ENCODE measurements at regions not wholly inside any gene's neighbourhood (a gene's known extent, or its start where the extent isn't known, plus 50 kb on each side); places are given as distances from the start of the nearest gene placed in this dataset.
A peak's percentile ranks its signal among the peaks of the same experiment; 100 is the strongest.

DNA sequence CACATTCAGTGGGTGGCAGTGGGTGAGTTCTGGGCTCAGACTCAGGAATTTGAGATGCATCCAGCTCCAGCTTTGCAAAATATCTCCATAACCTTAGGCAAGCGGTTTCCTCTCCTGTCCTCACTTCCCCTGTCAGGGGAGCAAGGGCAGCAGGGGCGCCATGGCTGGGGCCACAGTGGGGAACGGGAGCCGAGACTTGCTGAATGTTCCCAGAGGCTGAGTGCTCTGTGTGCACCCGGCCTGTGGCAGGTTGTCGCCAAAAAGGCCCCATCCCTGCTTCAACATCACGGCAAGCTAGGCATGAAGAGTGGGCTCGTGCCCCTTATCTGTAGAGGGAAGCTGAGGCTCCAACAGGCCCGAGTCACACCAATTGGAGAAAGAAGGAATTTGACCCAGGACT is 268.8 kb downstream of the NSG2 start:
- TF ChIP-seq, protein P1, sequence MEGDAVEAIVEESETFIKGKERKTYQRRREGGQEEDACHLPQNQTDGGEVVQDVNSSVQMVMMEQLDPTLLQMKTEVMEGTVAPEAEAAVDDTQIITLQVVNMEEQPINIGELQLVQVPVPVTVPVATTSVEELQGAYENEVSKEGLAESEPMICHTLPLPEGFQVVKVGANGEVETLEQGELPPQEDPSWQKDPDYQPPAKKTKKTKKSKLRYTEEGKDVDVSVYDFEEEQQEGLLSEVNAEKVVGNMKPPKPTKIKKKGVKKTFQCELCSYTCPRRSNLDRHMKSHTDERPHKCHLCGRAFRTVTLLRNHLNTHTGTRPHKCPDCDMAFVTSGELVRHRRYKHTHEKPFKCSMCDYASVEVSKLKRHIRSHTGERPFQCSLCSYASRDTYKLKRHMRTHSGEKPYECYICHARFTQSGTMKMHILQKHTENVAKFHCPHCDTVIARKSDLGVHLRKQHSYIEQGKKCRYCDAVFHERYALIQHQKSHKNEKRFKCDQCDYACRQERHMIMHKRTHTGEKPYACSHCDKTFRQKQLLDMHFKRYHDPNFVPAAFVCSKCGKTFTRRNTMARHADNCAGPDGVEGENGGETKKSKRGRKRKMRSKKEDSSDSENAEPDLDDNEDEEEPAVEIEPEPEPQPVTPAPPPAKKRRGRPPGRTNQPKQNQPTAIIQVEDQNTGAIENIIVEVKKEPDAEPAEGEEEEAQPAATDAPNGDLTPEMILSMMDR (IDR thresholded peaks at IDR 0.05; ENCODE audit: low read depth, low read length) = no peak
- no peak overlapping the region for H3K4me3 ChIP-seq (replicated peaks in 1 of 2; ENCODE audit: low read depth in 2 of 2, low read length in 2 of 2)
- DNase-seq (ENCODE audit: low read depth in 2 of 2) = no peak

DNA sequence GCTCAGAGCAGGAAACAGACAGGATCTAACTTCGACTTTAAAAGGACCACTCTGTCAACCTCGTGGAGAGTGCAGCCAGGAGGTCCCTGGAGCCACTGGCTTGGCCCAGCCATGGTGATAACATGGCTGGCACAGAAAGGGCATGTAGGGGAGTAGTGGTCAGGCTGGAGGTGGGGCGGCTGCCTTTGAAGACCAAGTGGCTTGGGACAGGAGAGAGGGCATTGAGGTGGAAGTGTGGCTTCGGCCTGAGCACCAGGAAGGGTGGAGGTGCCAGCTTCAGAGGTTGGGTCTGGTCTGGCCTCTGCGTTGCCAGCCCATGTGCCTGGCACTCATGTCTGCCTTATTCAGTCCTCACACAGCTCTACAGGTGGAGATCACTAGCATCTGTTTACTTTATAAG is 270.0 kb downstream of the NSG2 start:
- H3K4me3 ChIP-seq (replicated peaks in 1 of 2; ENCODE audit: low read depth in 2 of 2, low read length in 2 of 2) = no peak overlapping the region
- TF ChIP-seq, protein P1 (IDR thresholded peaks at IDR 0.05; ENCODE audit: low read depth, low read length) = no peak
- DNase-seq (ENCODE audit: low read depth in 2 of 2) = no peak

DNA sequence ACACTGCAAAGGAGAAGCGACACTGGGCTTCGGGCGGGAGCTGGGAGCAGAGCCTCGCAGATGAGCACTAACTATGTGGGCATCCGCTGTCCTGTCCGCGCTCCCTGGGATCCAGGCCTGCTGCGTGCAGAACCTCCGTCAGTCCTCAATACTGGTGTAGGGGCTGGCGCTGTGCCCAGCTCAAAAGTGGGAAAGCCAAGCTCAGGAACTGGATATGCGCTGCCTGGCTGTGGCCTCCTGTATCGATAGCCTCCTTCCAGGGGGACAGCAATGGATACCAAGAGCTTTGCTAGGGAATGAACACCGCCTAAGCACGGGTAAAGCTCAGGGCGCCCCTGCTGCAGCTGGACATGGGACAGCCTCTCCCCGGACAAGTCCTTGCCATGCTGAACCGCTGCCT is 270.4 kb downstream of the NSG2 start:
- no peak for DNase-seq (ENCODE audit: low read depth in 2 of 2)
- TF ChIP-seq, protein P1 (IDR thresholded peaks at IDR 0.05; ENCODE audit: low read depth, low read length) = no peak
- H3K4me3 ChIP-seq (replicated peaks in 1 of 2; ENCODE audit: low read depth in 2 of 2, low read length in 2 of 2) = no peak overlapping the region

DNA sequence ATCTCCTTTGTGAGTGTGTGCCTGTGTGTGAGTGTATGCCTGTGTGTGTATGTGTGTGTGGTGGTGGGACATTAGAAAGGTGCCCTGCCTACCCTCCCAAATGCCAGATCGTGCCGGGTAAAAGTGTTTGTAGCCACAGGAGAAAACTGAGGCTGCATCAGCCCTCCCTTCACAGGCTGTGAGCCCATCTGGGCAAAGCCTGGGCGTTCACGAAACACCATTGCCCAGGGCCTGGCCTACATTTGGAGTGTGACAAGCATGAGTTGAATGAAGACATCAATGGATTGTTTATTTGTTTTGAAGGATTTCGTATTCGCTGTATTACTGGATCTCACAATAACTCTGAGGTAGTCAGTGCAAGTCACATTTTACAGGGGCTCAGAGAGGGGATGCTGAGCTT is 270.8 kb downstream of the NSG2 start:
- TF ChIP-seq, protein P1 (IDR thresholded peaks at IDR 0.05; ENCODE audit: low read depth, low read length) = no peak
- no peak overlapping the region for H3K4me3 ChIP-seq (replicated peaks in 1 of 2; ENCODE audit: low read depth in 2 of 2, low read length in 2 of 2)
- DNase-seq (ENCODE audit: low read depth in 2 of 2) = no peak

DNA sequence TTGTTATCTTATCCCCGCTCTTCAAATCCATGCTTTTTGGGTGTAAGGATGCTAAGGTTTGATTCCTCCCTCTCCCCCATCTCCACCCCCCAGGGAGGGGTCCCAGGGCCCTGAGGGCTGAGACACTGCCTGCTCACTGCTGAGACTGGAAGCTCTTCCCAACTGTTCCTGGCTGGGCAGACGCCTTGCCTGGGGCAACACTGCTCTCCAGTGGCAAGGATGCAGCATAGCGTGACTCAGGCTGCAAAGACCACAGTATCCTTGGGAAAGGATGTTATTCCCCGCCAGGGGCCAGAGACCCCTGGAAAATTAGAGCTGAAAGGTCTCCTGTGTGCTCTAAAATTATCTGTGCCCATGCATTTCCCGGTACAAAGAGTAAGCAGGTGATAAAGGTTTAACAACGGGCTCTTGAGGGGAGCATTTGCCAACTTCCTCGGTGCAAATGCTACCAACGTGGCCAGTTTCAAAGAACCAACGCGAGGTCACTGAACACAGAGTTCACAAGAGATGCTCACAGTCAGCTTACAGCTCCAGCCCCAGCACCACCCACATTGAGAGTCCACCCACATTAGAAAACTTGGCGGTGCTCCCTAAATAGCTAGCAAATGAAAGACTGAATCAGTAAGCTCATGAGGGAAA is 271.9 kb downstream of the NSG2 start:
- peak; percentile 54 to 67 for DNase-seq (ENCODE audit: low read depth in 2 of 2)
- no peak overlapping the region for H3K4me3 ChIP-seq (replicated peaks in 1 of 2; ENCODE audit: low read depth in 2 of 2, low read length in 2 of 2)
- TF ChIP-seq, protein P1 (IDR thresholded peaks at IDR 0.05; ENCODE audit: low read depth, low read length) = peak; percentile 91

DNA sequence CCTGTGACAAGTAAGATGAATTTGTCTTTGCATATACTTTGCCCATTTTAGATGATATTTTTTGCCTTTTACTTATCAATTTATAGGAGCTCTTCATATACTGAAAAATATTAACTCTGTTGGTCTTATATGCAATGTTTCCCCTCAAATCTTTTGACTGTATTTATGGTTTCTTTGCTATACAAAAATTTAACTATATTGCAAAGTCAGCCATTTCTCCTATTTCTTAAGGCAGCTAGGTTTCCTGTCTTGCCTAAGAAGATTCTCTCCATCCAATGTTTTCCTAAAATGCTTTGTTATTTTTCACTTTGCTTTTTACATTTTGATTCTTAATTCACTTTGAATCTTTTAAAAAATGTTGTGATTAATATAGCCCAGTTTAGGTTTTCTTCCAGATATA is 273.1 kb downstream of the NSG2 start:
- TF ChIP-seq, protein P1 (IDR thresholded peaks at IDR 0.05; ENCODE audit: low read depth, low read length) = no peak
- no peak overlapping the region for H3K4me3 ChIP-seq (replicated peaks in 1 of 2; ENCODE audit: low read depth in 2 of 2, low read length in 2 of 2)
- DNase-seq (ENCODE audit: low read depth in 2 of 2) = no peak

DNA sequence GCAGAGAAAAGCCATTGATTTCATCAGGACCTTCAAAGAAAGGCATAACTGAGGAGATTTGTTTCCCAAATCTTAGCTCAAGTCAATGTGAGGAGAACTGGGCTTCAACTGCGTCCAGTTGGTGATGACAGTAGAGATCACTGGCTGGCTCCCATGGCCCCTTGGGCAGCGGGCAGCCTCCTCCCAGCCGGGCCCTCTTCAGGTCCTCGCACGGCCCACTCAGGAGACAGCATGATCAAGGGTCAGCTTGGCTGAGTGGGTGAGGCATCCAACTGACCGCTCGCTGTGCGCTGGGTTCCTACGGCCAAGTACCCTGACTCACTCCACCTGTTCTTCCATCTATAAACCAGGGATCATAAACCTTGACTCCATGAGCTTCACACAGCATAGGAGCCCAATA is 274.0 kb downstream of the NSG2 start:
- TF ChIP-seq, protein P1 (IDR thresholded peaks at IDR 0.05; ENCODE audit: low read depth, low read length) = no peak
- H3K4me3 ChIP-seq (replicated peaks in 1 of 2; ENCODE audit: low read depth in 2 of 2, low read length in 2 of 2) = no peak overlapping the region
- DNase-seq (ENCODE audit: low read depth in 2 of 2) = no peak

Data from cardiac fibroblast (primary cell).